ENCODE measurements at regions not wholly inside any gene's neighbourhood (a gene's known extent, or its start where the extent isn't known, plus 50 kb on each side); places are given as distances from the start of the nearest gene placed in this dataset.
A peak's percentile ranks its signal among the peaks of the same experiment; 100 is the strongest.
"Not testable (repeated sequence)": the region's sequence is repeated elsewhere in the genome, so short reads cannot be mapped to it uniquely, and the experiment has no call there.

DNA sequence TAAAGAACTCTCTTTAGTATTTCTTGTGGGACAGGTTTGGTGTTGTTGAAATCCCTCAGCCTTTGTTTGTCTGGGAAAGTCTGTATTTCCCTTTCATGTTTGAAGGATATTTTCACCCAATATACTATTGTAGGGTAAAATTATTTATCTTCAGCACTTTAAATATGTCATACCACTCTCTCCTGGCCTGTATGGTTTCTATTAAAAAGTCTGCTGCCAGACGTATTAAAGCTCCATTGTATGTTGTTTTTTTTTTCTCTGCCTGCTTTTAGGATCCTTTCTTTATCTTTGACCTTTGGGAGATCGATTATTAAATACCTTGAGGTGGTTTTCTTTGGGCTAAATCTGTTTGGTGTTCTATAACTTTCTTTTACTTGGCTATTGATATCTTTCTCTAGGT is 119.0 kb upstream of the TBC1D5 start:
- peaks cover 3% of the 10 kb centered on the region for H3K36me3 Mint-ChIP-seq
- no peaks in the 10 kb centered on the region for H3K4me1 Mint-ChIP-seq (ENCODE audit: unreplicated experiment)
- H3K9me3 Mint-ChIP-seq: peaks cover 9% of the 10 kb centered on the region
- H3K27ac Mint-ChIP-seq: peak overlapping the region; percentile 82
- H3K4me3 Mint-ChIP-seq: peak overlapping the region; percentile 81
- H3K27me3 Mint-ChIP-seq: no peaks in the 10 kb centered on the region
- TF ChIP-seq CTCF (conservative IDR thresholded peaks at IDR 0.05): no peak
- no peak for DNase-seq (ENCODE audit: extremely low spot score, unreplicated experiment)

GRCh38 chr3:17860840-17861471 is 118.5 kb upstream of the TBC1D5 start:
- Mint-ChIP-seq H3K27ac (peak overlapping the region; percentile 82), H3K4me3 (peak overlapping the region; percentile 81)
- H3K9me3 Mint-ChIP-seq; H3K4me1 Mint-ChIP-seq (ENCODE audit: unreplicated experiment); H3K27me3 Mint-ChIP-seq; H3K36me3 Mint-ChIP-seq; DNase-seq (ENCODE audit: extremely low spot score, unreplicated experiment): not testable (repeated sequence)

- Mint-ChIP-seq H3K27ac (no peak overlapping the region), H3K4me3 (no peak overlapping the region), H3K4me1 (ENCODE audit: unreplicated experiment) (no peaks in the 10 kb centered on the region), H3K27me3 (no peaks in the 10 kb centered on the region), H3K9me3 (peaks cover 2% of the 10 kb centered on the region), H3K36me3 (no peaks in the 10 kb centered on the region)
- TF ChIP-seq CTCF (conservative IDR thresholded peaks at IDR 0.05): no peak
- no peak for DNase-seq (ENCODE audit: extremely low spot score, unreplicated experiment)
Measured at GRCh38 chr3:17852217-17852616, 109.8 kb upstream of the TBC1D5 start.

DNA sequence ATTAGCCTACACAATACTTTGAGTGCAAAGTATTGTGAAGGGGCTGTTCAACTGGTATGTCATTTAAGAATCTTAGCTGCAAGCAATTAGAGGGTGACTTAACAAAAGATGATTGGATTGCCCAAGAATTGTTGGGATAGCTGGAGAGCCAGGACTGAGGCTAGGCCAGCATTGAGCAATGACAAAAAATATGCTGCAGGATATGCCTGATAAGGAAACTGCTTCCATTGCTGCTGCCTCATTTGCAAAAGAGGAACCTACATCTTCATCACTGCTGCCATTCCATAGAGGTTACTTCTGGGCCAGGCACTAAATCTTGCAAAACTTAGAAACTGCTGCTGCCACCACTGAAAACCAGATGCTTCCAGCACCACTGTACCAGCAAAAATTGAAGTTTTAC is 108.0 kb upstream of the TBC1D5 start:
- no peak for DNase-seq (ENCODE audit: extremely low spot score, unreplicated experiment)
- Mint-ChIP-seq H3K4me1 (ENCODE audit: unreplicated experiment) (no peaks in the 10 kb centered on the region), H3K27me3 (no peaks in the 10 kb centered on the region), H3K27ac (no peak overlapping the region), H3K9me3 (peaks cover 4% of the 10 kb centered on the region), H3K4me3 (no peak overlapping the region), H3K36me3 (no peaks in the 10 kb centered on the region)
- TF ChIP-seq CTCF (conservative IDR thresholded peaks at IDR 0.05): no peak

GRCh38 chr3:17848102-17848501 is 105.7 kb upstream of the TBC1D5 start:
- Mint-ChIP-seq H3K27ac (no peak overlapping the region), H3K9me3 (peaks cover 4% of the 10 kb centered on the region), H3K36me3 (no peaks in the 10 kb centered on the region), H3K4me3 (no peak overlapping the region), H3K4me1 (ENCODE audit: unreplicated experiment) (no peaks in the 10 kb centered on the region), H3K27me3 (no peaks in the 10 kb centered on the region)
- no peak for TF ChIP-seq CTCF (conservative IDR thresholded peaks at IDR 0.05)
- DNase-seq (ENCODE audit: extremely low spot score, unreplicated experiment): no peak

DNA sequence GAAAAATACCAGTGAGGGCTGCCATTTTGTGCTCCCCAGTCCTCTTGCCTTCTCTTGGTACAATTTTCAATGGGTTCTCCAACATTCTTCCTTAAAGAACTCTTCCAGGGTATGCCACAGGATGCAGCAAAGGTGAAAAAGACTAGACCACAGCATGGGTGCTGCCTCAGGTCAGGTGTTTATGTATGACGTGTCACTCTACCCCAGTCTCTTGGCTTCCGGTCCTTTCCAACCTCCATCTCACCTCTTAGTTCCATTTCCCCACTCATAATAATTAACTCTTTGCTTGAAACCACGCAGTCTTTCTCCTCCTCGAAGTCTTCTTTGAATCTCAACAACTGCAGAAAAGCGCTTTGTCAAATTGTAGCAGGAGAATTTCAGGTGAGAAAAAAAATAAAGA is 104.7 kb upstream of the TBC1D5 start:
- H3K27me3 Mint-ChIP-seq: no peaks in the 10 kb centered on the region
- H3K27ac Mint-ChIP-seq: no peak overlapping the region
- H3K36me3 Mint-ChIP-seq: no peaks in the 10 kb centered on the region
- no peak for DNase-seq (ENCODE audit: extremely low spot score, unreplicated experiment)
- H3K4me3 Mint-ChIP-seq: no peak overlapping the region
- no peak for TF ChIP-seq CTCF (conservative IDR thresholded peaks at IDR 0.05)
- no peaks in the 10 kb centered on the region for H3K4me1 Mint-ChIP-seq (ENCODE audit: unreplicated experiment)
- peaks cover 4% of the 10 kb centered on the region for H3K9me3 Mint-ChIP-seq
